Calu3 (cell line): ENCODE measurements at regions not wholly inside any gene's neighbourhood (a gene's known extent, or its start where the extent isn't known, plus 50 kb on each side); places are given as distances from the start of the nearest gene placed in this dataset.

Source experiments
- BruUV-seq: library from RNA; stranded (reverse); fragments of 400-500 nt; replicated peaks from 2 replicates; lab custom pipeline; 2021; lab: Mats Ljungman, UMichigan
- CTCF ChIA-PET: fragments of 300-600 bp; sonication (Branson Sonifier 250); formaldehyde crosslinking; loops from one replicate; lab custom pipeline; 2022; ENCODE audit warnings: antibody characterized with exemption; lab: Charles Lee
- DNase-seq: peaks from one replicate; pipeline ENCODE4 v3.0.0; 2022
- H3K27ac Mint-ChIP-seq: one replicate; pipeline ENCODE4 v1.8.0; 2022; ENCODE audit warnings: mixed read lengths; ENCODE audit not compliant: unreplicated experiment
- H3K27me3 Mint-ChIP-seq: one replicate; pipeline ENCODE4 v1.8.0; 2022; ENCODE audit warnings: mixed read lengths; ENCODE audit not compliant: unreplicated experiment
- H3K36me3 Mint-ChIP-seq: one replicate; pipeline ENCODE4 v1.8.0; 2022; ENCODE audit warnings: mild to moderate bottlenecking, moderate library complexity, mixed read lengths; ENCODE audit not compliant: insufficient read depth, unreplicated experiment
- H3K4me1 Mint-ChIP-seq: one replicate; pipeline ENCODE4 v1.8.0; 2022; ENCODE audit warnings: mild to moderate bottlenecking, low read depth, mixed read lengths; ENCODE audit not compliant: unreplicated experiment
- H3K4me3 Mint-ChIP-seq: one replicate; pipeline ENCODE4 v1.8.0; 2022; ENCODE audit warnings: mild to moderate bottlenecking, low read depth, moderate library complexity, mixed read lengths; ENCODE audit not compliant: unreplicated experiment
- H3K9me3 Mint-ChIP-seq: one replicate; pipeline ENCODE4 v1.8.0; 2022; ENCODE audit warnings: low read depth, mixed read lengths; ENCODE audit not compliant: unreplicated experiment
- CTCF ChIP-seq: fragments of 200-600 bp; IDR thresholded peaks from one replicate; pipeline ENCODE4 v1.8.0; 2022; ENCODE audit warnings: antibody characterized with exemption; ENCODE audit not compliant: unreplicated experiment
- intact Hi-C: fragments of 100-400 bp; cut with micrococcal nuclease; formaldehyde crosslinking; loops from one replicate; pipeline ENCODE4 v1.10.0; 2022; ENCODE audit not compliant: unreplicated experiment

GRCh38 chr15:84104853-84105252, 130.7 kb upstream of the GOLGA6L4 start:
- BruUV-seq, result no TSS peak
- Mint-ChIP-seq H3K4me1 (no peaks in the 10 kb centered on the region), H3K36me3 (no peaks in the 10 kb centered on the region), H3K9me3 (no peaks in the 10 kb centered on the region), H3K27ac (no peak overlapping the region), H3K27me3 (peaks cover 12% of the 10 kb centered on the region), H3K4me3 (no peak overlapping the region)
- CTCF ChIA-PET, result no interaction called here
- intact Hi-C loops, result loop anchor here (10.0 kb wide), 1 partner anchor 1870 kb away; no protein-coding TSS in a partner anchor
- no peak for TF ChIP-seq CTCF
- DNase-seq, result no peak

- no peak overlapping the region for H3K27ac Mint-ChIP-seq
- no peak overlapping the region for H3K4me3 Mint-ChIP-seq
- TF ChIP-seq CTCF, result no peak
- no peak for DNase-seq
- CTCF ChIA-PET, result no interaction called here
- intact Hi-C loops, result loop anchor here (10.0 kb wide), 1 partner anchor 1874 kb away; no protein-coding TSS in a partner anchor
- H3K27me3 Mint-ChIP-seq, result peaks cover 5% of the 10 kb centered on the region
- no TSS peak for BruUV-seq
- no peaks in the 10 kb centered on the region for H3K9me3 Mint-ChIP-seq
- H3K4me1 Mint-ChIP-seq, result peaks cover 9% of the 10 kb centered on the region
- no peaks in the 10 kb centered on the region for H3K36me3 Mint-ChIP-seq
These were observed 126.8 kb upstream of the GOLGA6L4 start for GRCh38 chr15:84108728-84109127.

- no peak for TF ChIP-seq CTCF
- Mint-ChIP-seq H3K27me3 (peaks cover 26% of the 10 kb centered on the region), H3K27ac (no peak overlapping the region), H3K9me3 (peaks cover 5% of the 10 kb centered on the region), H3K36me3 (no peaks in the 10 kb centered on the region), H3K4me3 (no peak overlapping the region), H3K4me1 (peaks cover 9% of the 10 kb centered on the region)
- CTCF ChIA-PET, result interaction anchor here (0.6 kb wide), 1 partner anchor 377 kb away, joined by 4 read pairs; no protein-coding TSS in a partner anchor
- intact Hi-C loops, result no loop called here
- no TSS peak for BruUV-seq
- DNase-seq, result no peak
These were observed 124.0 kb upstream of the GOLGA6L4 start for GRCh38 chr15:84111575-84111974.

- no peak overlapping the region for H3K27ac Mint-ChIP-seq
- TF ChIP-seq CTCF, result no peak
- no peak overlapping the region for H3K4me3 Mint-ChIP-seq
- H3K4me1 Mint-ChIP-seq, result peaks cover 9% of the 10 kb centered on the region
- no TSS peak for BruUV-seq
- intact Hi-C loops, result no loop called here
- no peak for DNase-seq
- H3K27me3 Mint-ChIP-seq, result peaks cover 31% of the 10 kb centered on the region
- H3K36me3 Mint-ChIP-seq, result no peaks in the 10 kb centered on the region
- CTCF ChIA-PET, result interaction anchor here (0.6 kb wide), 1 partner anchor 378 kb away, joined by 4 read pairs; no protein-coding TSS in a partner anchor
- H3K9me3 Mint-ChIP-seq, result peaks cover 5% of the 10 kb centered on the region
These were observed 123.5 kb upstream of the GOLGA6L4 start for GRCh38 chr15:84112025-84112424.
